ENCODE measurements at regions not wholly inside any gene's neighbourhood (a gene's known extent, or its start where the extent isn't known, plus 50 kb on each side); places are given as distances from the start of the nearest gene placed in this dataset.

DNA sequence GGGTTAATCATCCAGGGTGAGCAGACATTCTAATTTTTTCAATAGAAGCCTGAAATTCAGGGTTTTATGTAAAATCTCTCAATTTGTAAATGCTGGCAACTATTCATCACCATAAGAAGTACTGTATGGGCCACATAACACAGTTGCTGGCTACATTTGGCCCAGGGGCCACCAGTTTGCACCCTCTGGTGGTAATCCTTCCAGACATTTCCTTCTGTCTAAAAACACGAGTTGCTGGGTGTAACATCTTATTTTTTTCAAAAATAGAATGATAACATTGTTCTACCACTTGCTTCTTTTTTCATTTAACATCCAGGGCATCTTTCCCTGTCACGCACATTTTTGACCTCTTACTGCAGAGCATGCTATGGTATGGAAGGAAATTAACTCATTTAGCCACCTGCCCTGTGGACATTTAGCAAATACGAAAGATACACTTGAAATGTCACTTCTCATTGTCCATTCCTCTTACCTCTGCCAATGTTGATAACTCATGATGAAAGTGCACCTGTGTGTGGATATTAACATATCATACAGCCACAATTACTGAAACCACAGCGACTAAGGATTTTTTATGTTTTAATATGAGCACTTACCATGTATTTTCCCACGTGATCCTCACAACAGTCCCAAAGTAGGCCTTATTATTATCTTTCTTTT is 117.5 kb upstream of the ARHGEF3 start:
- H2AK9ac ChIP-seq (replicated peaks; ENCODE audit: low read depth, low read length, poor library complexity): no peak overlapping the region
- dilution Hi-C loops (cut with HindIII; ENCODE audit: low sequenced_read_pairs, unreplicated experiment): no loop called here
- intact Hi-C loops (cut with micrococcal nuclease): no loop called here
- ATAC-seq (ENCODE audit: low read depth) (no peak), DNase-seq (no peak)
- H3K27me3 ChIP-seq (ENCODE audit: control insufficient read depth, insufficient read depth, low read length): peaks cover 3% of the 10 kb centered on the region
- H3K79me1 ChIP-seq (ENCODE audit: low read depth in 1 of 2, low read length in 2 of 2): no peaks in the 10 kb centered on the region
- no peak overlapping the region for H3K27ac ChIP-seq (ENCODE audit: insufficient read depth, low read length)
- H2AK5ac ChIP-seq (ENCODE audit: low read depth, low read length): no peak overlapping the region
- no peak overlapping the region for H4K8ac ChIP-seq (ENCODE audit: low read depth in 2 of 2, low read length in 2 of 2)
- H3K9me3 ChIP-seq (ENCODE audit: control insufficient read depth, insufficient read depth, low read length): no peaks in the 10 kb centered on the region
- no peaks in the 10 kb centered on the region for H4K20me1 ChIP-seq (ENCODE audit: insufficient read depth, low read length)
- TF ChIP-seq NFE2L2 (IDR thresholded peaks at IDR 0.05; ENCODE audit: low read depth, low read length): no peak
- TF ChIP-seq MAFK (IDR thresholded peaks at IDR 0.05; ENCODE audit: low read depth, low read length): no peak
- no peak for TF ChIP-seq FOS (IDR thresholded peaks at IDR 0.05; ENCODE audit: low read depth, low read length)
- no peak for TF ChIP-seq RAD21 (IDR thresholded peaks at IDR 0.05; ENCODE audit: low read length)
- TF ChIP-seq MAZ (IDR thresholded peaks at IDR 0.05; ENCODE audit: borderline replicate concordance, low read depth, low read length): no peak
- no peak for TF ChIP-seq MXI1 (IDR thresholded peaks at IDR 0.05; ENCODE audit: borderline replicate concordance, low read depth, low read length)
- TF ChIP-seq, protein P1, sequence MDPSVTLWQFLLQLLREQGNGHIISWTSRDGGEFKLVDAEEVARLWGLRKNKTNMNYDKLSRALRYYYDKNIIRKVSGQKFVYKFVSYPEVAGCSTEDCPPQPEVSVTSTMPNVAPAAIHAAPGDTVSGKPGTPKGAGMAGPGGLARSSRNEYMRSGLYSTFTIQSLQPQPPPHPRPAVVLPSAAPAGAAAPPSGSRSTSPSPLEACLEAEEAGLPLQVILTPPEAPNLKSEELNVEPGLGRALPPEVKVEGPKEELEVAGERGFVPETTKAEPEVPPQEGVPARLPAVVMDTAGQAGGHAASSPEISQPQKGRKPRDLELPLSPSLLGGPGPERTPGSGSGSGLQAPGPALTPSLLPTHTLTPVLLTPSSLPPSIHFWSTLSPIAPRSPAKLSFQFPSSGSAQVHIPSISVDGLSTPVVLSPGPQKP (IDR thresholded peaks at IDR 0.05; ENCODE audit: borderline replicate concordance, low read depth, low read length): no peak
- TF ChIP-seq, protein P2, sequence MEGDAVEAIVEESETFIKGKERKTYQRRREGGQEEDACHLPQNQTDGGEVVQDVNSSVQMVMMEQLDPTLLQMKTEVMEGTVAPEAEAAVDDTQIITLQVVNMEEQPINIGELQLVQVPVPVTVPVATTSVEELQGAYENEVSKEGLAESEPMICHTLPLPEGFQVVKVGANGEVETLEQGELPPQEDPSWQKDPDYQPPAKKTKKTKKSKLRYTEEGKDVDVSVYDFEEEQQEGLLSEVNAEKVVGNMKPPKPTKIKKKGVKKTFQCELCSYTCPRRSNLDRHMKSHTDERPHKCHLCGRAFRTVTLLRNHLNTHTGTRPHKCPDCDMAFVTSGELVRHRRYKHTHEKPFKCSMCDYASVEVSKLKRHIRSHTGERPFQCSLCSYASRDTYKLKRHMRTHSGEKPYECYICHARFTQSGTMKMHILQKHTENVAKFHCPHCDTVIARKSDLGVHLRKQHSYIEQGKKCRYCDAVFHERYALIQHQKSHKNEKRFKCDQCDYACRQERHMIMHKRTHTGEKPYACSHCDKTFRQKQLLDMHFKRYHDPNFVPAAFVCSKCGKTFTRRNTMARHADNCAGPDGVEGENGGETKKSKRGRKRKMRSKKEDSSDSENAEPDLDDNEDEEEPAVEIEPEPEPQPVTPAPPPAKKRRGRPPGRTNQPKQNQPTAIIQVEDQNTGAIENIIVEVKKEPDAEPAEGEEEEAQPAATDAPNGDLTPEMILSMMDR (conservative IDR thresholded peaks at IDR 0.05; ENCODE audit: low read depth, low read length): no peak
- no peak for TF ChIP-seq RCOR1 (IDR thresholded peaks at IDR 0.05; ENCODE audit: insufficient replicate concordance, low read length)
- no peak for TF ChIP-seq SMC3 (IDR thresholded peaks at IDR 0.05; ENCODE audit: low read depth, low read length)
- no peak for TF ChIP-seq BHLHE40 (IDR thresholded peaks at IDR 0.05; ENCODE audit: low read depth, low read length)
- TF ChIP-seq POLR2A (IDR thresholded peaks at IDR 0.05; ENCODE audit: low read depth, low read length): no peak
- no peak for TF ChIP-seq CEBPB (IDR thresholded peaks at IDR 0.05; ENCODE audit: low read depth, low read length)
- TF ChIP-seq RFX5 (IDR thresholded peaks at IDR 0.05; ENCODE audit: low read depth, low read length): no peak
- no peak for TF ChIP-seq CHD1 (IDR thresholded peaks at IDR 0.05; ENCODE audit: low read depth, low read length)
- TF ChIP-seq, protein P3, sequence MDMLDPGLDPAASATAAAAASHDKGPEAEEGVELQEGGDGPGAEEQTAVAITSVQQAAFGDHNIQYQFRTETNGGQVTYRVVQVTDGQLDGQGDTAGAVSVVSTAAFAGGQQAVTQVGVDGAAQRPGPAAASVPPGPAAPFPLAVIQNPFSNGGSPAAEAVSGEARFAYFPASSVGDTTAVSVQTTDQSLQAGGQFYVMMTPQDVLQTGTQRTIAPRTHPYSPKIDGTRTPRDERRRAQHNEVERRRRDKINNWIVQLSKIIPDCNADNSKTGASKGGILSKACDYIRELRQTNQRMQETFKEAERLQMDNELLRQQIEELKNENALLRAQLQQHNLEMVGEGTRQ (IDR thresholded peaks at IDR 0.05; ENCODE audit: low read depth, low read length): no peak
- H4K91ac ChIP-seq (ENCODE audit: insufficient read depth, low read depth, low read length): no peak overlapping the region
- no TSS peak for BruUV-seq (replicated peaks)
- no peak overlapping the region for H3K23ac ChIP-seq (ENCODE audit: low read depth, low read length)
- POLR2A ChIA-PET (ENCODE audit: unreplicated experiment): no interaction called here
- no CpG with 5 or more reads among the region's 5 CpGs for WGBS, 2 experiments (ENCODE audit: extremely low coverage in 2 of 2, insufficient read length in 1 of 2)
- no peak overlapping the region for H3K4me3 ChIP-seq (ENCODE audit: insufficient read depth, low read depth, low read length)
- in situ Hi-C loops (cut with MboI; ENCODE audit: low sequenced_read_pairs): no loop called here
- CTCF ChIA-PET: no interaction called here
- H2BK20ac ChIP-seq (ENCODE audit: low read depth, low read length): no peak overlapping the region
- H3K9ac ChIP-seq (ENCODE audit: low read depth, low read length): no peak overlapping the region
- H4K5ac ChIP-seq (ENCODE audit: low read depth, low read length): no peak overlapping the region
- H2BK5ac ChIP-seq (ENCODE audit: low read depth, low read length, poor library complexity, severe bottlenecking): no peak overlapping the region
- H3K18ac ChIP-seq (ENCODE audit: low read depth, low read length): no peak overlapping the region
- H3K4me1 ChIP-seq (ENCODE audit: control insufficient read depth, insufficient read depth, low read length): peaks cover 4% of the 10 kb centered on the region
- H2AFZ ChIP-seq (replicated peaks; ENCODE audit: low read length, poor library complexity): no peak overlapping the region
- no peak overlapping the region for H3K4ac ChIP-seq (ENCODE audit: low read depth, low read length)
- H3K9me1 ChIP-seq (ENCODE audit: insufficient read depth, low read length): no peaks in the 10 kb centered on the region
- H2BK15ac ChIP-seq (ENCODE audit: low read depth, low read length): no peak overlapping the region
- no peak overlapping the region for H2BK120ac ChIP-seq (ENCODE audit: low read depth, low read length)
- H3K56ac ChIP-seq (ENCODE audit: extremely low read depth, insufficient read depth, low read length): no peak overlapping the region
- no peak overlapping the region for H3K14ac ChIP-seq (replicated peaks; ENCODE audit: low read depth, low read length)
- no peaks in the 10 kb centered on the region for H3K36me3 ChIP-seq (ENCODE audit: control insufficient read depth, insufficient read depth, low read length)
- no peak overlapping the region for H3K4me2 ChIP-seq (ENCODE audit: low read depth, low read length)
